GM12891 (cell line): ENCODE measurements at regions not wholly inside any gene's neighbourhood (a gene's known extent, or its start where the extent isn't known, plus 50 kb on each side); places are given as distances from the start of the nearest gene placed in this dataset.
"Not testable (repeated sequence)": the region's sequence is repeated elsewhere in the genome, so short reads cannot be mapped to it uniquely, and the experiment has no call there.

Experiments used
- DNase-seq: peaks from one replicate; pipeline ENCODE4 v3.0.0; 2011; ENCODE audit warnings: low spot score; ENCODE audit not compliant: insufficient read length
- FAIRE-seq: peaks from 2 replicates; lab custom pipeline; 2011; peaks lifted over from hg19 to GRCh38; lab: Jason Lieb, UNC
- PAX5 ChIP-seq: IDR thresholded peaks from 2 replicates; pipeline ENCODE4 v1.6.1; 2011; ENCODE audit warnings: low read length, moderate library complexity, mild to moderate bottlenecking; ENCODE audit not compliant: insufficient read depth, severe bottlenecking
- POLR2A ChIP-seq: IDR thresholded peaks from 2 replicates; pipeline ENCODE4 v1.6.1; 2011; ENCODE audit warnings: low read depth, low read length, control low read depth
- POLR2AphosphoS5 ChIP-seq: IDR thresholded peaks from 2 replicates; pipeline ENCODE4 v1.6.1; 2011; ENCODE audit warnings: low read depth, low read length, control low read depth
- POU2F2 ChIP-seq: IDR thresholded peaks from 2 replicates; pipeline ENCODE4 v1.6.1; 2011; ENCODE audit warnings: low read depth, mild to moderate bottlenecking, control low read depth, low read length, moderate library complexity
- SPI1 ChIP-seq: IDR thresholded peaks from 2 replicates; pipeline ENCODE4 v1.6.1; 2011; ENCODE audit warnings: low read depth, low read length, control low read depth
- TAF1 ChIP-seq: IDR thresholded peaks from 2 replicates; pipeline ENCODE4 v1.6.1; 2011; ENCODE audit warnings: low read depth, low read length, control low read depth

DNA sequence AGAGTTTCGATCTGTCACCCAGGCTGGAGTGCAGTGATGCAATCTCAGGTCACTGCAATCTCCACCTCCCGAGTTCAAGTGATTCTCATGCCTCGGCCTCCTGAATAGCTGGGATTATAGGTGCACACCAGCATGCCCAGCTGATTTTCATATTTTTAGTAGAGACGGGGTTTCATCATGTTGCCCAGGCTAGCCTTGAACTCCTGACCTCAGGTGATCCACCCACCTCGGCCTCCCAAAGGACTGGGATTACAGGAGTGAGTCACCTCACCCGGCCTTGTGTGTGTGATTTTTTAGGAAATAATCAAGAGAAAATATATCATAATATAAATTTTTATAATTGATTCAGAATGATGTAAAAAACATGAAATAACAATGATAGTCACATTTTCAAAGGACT lies 1231.4 kb downstream of the GALC start:
- TF ChIP-seq POLR2A, result no peak
- no peak for TF ChIP-seq POU2F2
- no peak for TF ChIP-seq POLR2AphosphoS5
- no peak for TF ChIP-seq TAF1
- TF ChIP-seq PAX5, result no peak
- no peak for TF ChIP-seq SPI1
- FAIRE-seq (no peak), DNase-seq (no peak)

GRCh38 chr14:86756521-86757190 lies 1226.7 kb downstream of the FLRT2 start:
- TF ChIP-seq SPI1 (no peak), POLR2AphosphoS5 (no peak), POU2F2 (no peak), PAX5 (no peak), TAF1 (no peak), POLR2A (no peak)
- no peak for DNase-seq
- FAIRE-seq, result no peak

- not testable (repeated sequence) for DNase-seq, FAIRE-seq
These were observed 1220.5 kb downstream of the FLRT2 start for GRCh38 chr14:86750488-86750887.

- TF ChIP-seq TAF1, result no peak
- no peak for TF ChIP-seq POU2F2
- no peak for TF ChIP-seq POLR2A
- TF ChIP-seq PAX5, result no peak
- no peak for TF ChIP-seq POLR2AphosphoS5
- TF ChIP-seq SPI1, result no peak
- FAIRE-seq (no peak), DNase-seq (no peak)
These were observed 1209.8 kb downstream of the FLRT2 start for GRCh38 chr14:86739761-86740160.

DNA sequence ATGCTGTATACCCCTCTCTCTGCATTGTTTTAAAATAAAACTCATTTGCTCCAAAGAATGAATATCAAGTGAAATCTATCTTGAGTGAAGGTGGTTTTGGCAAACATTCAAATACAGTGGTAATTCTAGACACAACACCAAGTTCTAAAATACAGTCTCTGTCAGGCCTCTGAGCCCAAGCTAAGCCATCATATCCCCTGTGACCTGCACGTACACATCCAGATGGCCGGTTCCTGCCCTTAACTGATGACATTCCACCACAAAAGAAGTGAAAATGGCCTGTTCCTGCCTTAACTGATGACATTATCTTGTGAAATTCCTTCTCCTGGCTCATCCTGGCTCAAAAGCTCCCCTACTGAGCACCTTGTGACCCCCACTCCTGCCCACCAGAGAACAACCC lies 1201.5 kb downstream of the FLRT2 start:
- FAIRE-seq, DNase-seq: not testable (repeated sequence)

GRCh38 chr14:86723254-86723624 lies 1193.3 kb downstream of the FLRT2 start:
- no peak for DNase-seq
- no peak for TF ChIP-seq PAX5
- no peak for TF ChIP-seq POLR2AphosphoS5
- no peak for TF ChIP-seq TAF1
- no peak for TF ChIP-seq POLR2A
- TF ChIP-seq SPI1, result no peak
- TF ChIP-seq POU2F2, result no peak
- FAIRE-seq, result no peak

DNA sequence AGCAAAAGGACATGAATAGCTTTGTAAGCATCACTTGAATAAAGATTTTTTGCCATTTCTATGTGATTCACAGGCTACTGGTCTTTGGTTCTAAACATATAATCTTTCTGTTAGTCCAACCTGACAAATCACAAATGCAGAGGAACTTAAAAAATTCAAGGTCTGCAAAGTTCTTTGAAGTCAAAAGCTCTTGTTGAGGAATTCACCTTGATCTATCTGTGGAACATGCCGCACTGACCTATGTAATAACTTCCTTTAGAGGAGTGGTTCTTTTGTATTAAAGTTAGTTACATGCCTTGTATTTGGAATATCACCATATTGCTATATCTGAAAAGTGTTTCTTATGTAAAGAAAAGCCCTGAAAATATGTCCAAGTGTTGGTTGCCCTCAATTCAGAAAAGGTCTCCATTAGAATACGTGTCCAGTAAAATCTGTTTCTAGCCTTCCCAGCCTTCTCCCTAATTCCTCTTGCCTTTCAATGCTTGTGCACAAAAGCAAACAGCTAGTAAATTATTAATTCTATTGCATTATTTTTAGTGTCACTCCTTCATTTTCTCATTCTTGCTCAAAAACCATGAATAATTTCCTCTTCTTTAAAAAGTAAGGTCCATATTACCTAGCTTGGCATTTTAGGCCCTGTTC lies 1192.8 kb downstream of the FLRT2 start:
- FAIRE-seq, result no peak
- no peak for DNase-seq
- TF ChIP-seq POLR2AphosphoS5 (no peak), POLR2A (no peak), PAX5 (no peak), POU2F2 (no peak), SPI1 (no peak), TAF1 (no peak)

DNA sequence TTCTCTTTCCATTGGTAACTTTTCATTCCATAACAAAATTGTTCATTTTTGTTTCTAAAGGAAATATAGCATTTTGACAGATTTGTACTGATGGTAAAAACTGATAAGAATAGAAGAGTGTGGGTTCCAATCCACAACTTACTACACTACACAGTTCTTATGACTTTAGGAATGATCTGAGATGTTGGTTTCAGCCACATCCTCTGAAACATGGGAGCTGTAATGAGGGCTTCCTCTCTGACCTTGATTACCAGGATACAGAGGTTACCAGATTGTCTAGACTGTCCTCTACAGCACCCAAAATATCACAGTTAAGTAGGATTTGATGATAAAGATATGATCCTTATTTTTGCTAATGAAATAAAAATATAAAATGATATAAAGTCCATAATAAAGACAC lies 1184.6 kb downstream of the FLRT2 start:
- TF ChIP-seq POU2F2 (no peak), POLR2AphosphoS5 (no peak), POLR2A (no peak), TAF1 (no peak), SPI1 (no peak), PAX5 (no peak)
- DNase-seq (no peak), FAIRE-seq (no peak)

GRCh38 chr14:86714153-86714552 lies 1184.2 kb downstream of the FLRT2 start:
- DNase-seq (no peak), FAIRE-seq (no peak)
- TF ChIP-seq POLR2AphosphoS5, result no peak
- TF ChIP-seq PAX5, result no peak
- TF ChIP-seq TAF1, result no peak
- no peak for TF ChIP-seq POU2F2
- no peak for TF ChIP-seq POLR2A
- no peak for TF ChIP-seq SPI1

DNA sequence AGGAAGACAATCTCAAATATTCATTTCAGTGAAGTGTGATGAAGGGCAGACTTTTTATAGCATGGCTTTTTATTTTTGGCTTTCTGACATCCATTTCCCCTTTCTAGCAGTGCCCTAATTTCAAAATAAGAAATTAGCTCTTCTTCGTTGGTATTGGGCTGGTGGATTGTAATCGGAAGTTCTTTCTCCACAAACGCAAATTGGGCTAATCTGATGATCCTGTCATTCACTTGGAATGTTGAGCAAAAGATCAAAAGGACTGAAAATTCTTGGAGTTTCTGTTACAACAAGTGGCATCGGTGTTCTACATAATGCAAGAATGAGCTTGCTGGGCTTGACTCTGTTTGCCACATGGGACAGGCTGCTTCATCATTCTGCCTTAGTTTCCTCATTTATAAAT lies 1182.8 kb downstream of the FLRT2 start:
- no peak for FAIRE-seq
- DNase-seq, result no peak
- TF ChIP-seq TAF1, result no peak
- no peak for TF ChIP-seq PAX5
- TF ChIP-seq POU2F2, result no peak
- no peak for TF ChIP-seq POLR2AphosphoS5
- no peak for TF ChIP-seq SPI1
- no peak for TF ChIP-seq POLR2A
